Ramos (cell line): ENCODE measurements at regions not wholly inside any gene's neighbourhood (a gene's known extent, or its start where the extent isn't known, plus 50 kb on each side); places are given as distances from the start of the nearest gene placed in this dataset.

ENCODE experiments used
- in situ Hi-C: fragments of 300-500 bp; cut with MboI; formaldehyde crosslinking; loops from one replicate; pipeline ENCODE4 v1.14.3; 2022; ENCODE audit warnings: low sequenced_read_pairs; ENCODE audit not compliant: unreplicated experiment

DNA sequence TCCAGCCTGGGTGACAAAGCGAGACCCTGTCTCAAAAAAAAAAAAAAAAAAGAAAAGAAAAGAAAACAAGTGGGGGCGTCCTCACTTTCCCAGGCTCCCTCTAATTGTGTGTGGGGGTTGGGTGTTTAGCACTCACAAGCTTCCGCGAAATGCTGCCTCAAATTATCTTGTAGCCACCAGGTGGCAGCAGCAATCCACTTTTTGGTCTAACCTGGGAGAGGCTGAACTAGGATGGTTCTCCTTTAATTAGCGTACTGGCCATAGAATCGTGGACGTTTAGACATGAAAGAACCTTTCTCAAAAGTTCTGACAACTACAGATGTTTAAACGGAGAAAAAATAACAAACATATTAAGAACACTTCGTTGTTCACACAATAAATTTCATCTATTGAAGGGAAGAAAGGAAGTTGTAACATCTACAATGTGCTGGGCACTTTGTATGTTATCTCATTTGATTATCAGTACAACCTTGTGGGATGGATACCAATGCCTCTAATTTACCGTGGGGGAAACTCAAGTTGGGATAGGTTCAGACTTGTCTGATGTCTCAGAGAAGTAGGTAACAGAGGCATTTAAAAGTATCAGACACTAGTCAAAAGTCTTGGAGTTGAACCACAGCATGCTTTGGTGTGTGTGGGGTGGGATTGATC, 122.7 kb upstream of the NABP1 start:
- in situ Hi-C loops = loop anchor here (10.0 kb wide), 1 partner anchor 610 kb away; no protein-coding TSS in a partner anchor

DNA sequence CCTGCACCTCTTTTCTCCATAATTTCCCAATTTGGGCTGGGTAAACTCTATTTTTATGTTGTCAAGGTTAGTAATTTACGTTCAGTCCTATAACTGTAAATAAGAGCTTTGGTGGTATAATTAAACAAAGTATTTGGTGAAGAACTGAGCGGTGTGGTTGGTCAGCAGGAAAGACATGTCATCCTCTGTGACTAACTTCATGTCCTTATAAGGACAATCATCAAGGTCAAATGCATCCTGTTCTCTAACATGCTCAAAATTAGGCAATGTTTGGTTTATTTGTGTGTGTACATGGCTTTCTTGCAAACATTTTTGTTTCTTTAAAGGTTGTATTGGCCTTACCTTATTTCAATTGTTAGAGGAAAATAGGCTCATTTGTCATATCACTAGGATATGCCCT, 121.5 kb upstream of the NABP1 start:
- in situ Hi-C loops = loop anchor here (10.0 kb wide), 1 partner anchor 608 kb away; no protein-coding TSS in a partner anchor

- in situ Hi-C loops = loop anchor here (10.0 kb wide), 1 partner anchor 607 kb away; no protein-coding TSS in a partner anchor
These were observed 120.1 kb upstream of the NABP1 start for GRCh38 chr2:191557841-191558240.

DNA sequence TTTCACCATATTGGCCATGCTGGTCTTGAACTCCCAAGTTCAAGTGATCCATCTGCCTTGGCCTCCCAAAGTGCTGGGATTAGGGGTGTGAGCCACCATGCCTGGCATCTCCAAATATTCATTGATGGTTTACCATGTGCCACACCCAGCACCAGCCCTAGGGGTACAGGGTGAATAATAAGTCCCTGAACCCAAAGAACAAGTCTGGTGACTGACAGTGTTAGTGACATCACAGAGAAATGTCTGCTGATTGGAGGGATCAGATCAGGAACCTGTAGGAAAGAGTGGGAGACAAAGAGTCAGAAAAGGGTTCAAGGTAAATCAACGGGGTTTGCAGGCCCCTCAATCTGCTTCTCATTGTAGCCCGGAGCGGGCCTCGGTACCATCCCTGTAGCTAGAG, 118.4 kb upstream of the NABP1 start:
- in situ Hi-C loops = loop anchor here (10.0 kb wide), 1 partner anchor 605 kb away; no protein-coding TSS in a partner anchor

- in situ Hi-C loops = no loop called here
These were observed 117.4 kb upstream of the NABP1 start for GRCh38 chr2:191560411-191560980.

GRCh38 chr2:191565120-191565519, 112.8 kb upstream of the NABP1 start:
- in situ Hi-C loops = loop anchor here (5.0 kb wide), 1 partner anchor 127 kb away; no protein-coding TSS in a partner anchor

- in situ Hi-C loops = loop anchor here (5.0 kb wide), 1 partner anchor 127 kb away; no protein-coding TSS in a partner anchor
These were observed 112.2 kb upstream of the NABP1 start for GRCh38 chr2:191565647-191566198.

- in situ Hi-C loops = loop anchor here (5.0 kb wide), 1 partner anchor 126 kb away; no protein-coding TSS in a partner anchor
These were observed 111.6 kb upstream of the NABP1 start for GRCh38 chr2:191566344-191566743.

DNA sequence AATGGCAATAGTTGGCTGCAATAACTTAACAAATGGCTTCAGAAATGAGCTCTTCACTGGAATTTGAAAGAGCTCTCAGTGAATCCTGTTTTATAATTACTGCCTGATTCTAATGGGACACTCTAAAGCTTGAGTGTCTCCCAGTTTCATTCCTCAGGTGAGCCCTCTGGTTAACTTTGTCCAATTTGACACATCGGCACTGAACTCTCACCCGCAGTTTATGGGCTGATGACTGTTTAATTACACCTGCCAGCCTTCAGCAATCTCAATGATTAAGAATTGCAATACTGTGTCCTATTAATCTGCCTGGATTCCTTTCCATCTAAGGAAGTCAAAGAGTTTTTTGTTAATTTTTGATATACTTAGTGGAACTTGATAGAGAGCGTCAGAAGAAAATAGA, 110.7 kb upstream of the NABP1 start:
- in situ Hi-C loops = loop anchor here (5.0 kb wide), 1 partner anchor 125 kb away; no protein-coding TSS in a partner anchor

GRCh38 chr2:191569025-191569424, 108.9 kb upstream of the NABP1 start:
- in situ Hi-C loops = loop anchor here (5.0 kb wide), 1 partner anchor 123 kb away; no protein-coding TSS in a partner anchor

- in situ Hi-C loops = no loop called here
These were observed 106.7 kb upstream of the NABP1 start for GRCh38 chr2:191571163-191571769.

GRCh38 chr2:191572319-191572718, 105.6 kb upstream of the NABP1 start:
- in situ Hi-C loops = no loop called here

DNA sequence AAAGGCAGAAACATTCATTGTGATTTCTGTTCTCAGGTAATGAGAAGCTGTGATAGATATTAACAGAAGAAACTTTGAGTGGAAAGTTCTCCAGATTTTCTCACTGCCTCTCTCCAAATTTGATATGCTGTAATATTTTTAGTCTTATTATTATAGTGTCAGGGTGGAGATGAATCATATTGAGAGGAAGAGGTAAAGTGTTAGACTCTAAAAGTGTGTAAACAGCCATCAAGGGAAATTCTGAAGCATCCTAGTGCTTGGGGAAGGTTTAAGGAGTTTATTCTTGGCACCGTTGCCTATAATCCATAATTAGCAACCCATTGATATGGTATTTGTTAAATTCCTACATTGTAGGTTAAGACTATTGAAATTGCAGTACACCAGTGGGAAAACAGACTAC, 104.7 kb upstream of the NABP1 start:
- in situ Hi-C loops = no loop called here

DNA sequence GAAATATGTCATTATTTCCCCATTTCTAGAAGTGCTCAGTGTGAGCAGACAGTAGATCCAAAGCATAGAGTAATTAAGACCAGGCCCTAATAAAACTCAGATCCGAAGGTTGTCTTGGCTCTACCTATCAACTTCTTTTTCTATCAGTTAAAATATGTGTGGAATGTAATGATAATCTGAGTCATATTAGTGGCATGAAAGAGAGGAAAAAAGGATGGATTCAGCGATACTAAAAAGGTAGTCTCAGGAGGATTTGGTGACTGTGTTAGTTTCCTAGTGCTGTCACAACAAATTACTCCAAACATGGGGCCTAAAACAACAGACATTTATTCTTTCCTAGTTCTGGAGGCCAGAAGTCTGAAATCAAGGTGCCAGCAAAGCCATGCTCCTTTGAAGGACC, 103.7 kb upstream of the NABP1 start:
- in situ Hi-C loops = no loop called here

GRCh38 chr2:191577605-191578004, 100.3 kb upstream of the NABP1 start:
- in situ Hi-C loops = no loop called here

DNA sequence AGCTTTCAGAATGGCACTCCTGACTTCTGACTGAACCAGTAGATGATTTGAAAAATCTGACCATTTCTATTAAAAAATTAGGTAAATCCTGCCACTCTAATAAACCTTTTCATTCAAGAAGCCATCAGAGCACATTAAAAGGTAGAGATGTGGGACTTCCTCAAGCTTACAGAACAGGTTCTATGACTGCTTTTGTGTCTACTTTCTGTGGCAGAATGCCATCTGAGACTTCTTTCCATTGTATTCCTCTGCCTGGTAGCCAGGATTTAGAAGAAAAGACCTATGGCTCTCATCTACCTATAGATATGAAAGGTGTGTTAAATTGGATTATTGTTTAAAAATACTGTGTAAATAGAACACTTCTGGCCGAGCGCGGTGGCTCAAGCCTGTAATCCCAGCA, 99.9 kb upstream of the NABP1 start:
- in situ Hi-C loops = no loop called here

- in situ Hi-C loops = no loop called here
These were observed 97.4 kb upstream of the NABP1 start for GRCh38 chr2:191580581-191580980.

- in situ Hi-C loops = no loop called here
These were observed 96.9 kb upstream of the NABP1 start for GRCh38 chr2:191581003-191581402.

GRCh38 chr2:191582355-191582754, 95.6 kb upstream of the NABP1 start:
- in situ Hi-C loops = no loop called here

DNA sequence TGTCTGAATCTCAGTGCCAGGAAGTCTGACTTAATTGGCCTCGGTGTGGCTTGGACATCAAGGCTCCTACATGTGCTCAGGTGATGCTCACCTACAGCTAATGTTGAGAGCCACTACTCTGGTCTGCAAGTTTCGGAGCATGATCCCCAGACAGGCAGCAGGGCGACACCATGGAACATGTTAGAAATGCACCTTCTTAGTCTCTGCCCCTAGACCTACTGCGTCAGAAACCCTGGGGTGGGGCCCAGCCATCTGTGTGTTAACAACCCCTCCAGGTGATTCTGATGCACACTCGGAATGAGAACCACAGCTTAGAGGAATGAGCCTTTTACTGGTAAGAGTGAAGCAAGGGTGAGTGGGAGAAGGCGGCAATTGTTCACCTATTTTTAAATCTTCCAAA, 86.9 kb upstream of the NABP1 start:
- in situ Hi-C loops = no loop called here
